ENCODE measurements at regions not wholly inside any gene's neighbourhood (a gene's known extent, or its start where the extent isn't known, plus 50 kb on each side); places are given as distances from the start of the nearest gene placed in this dataset.
A peak's percentile ranks its signal among the peaks of the same experiment; 100 is the strongest.

DNA sequence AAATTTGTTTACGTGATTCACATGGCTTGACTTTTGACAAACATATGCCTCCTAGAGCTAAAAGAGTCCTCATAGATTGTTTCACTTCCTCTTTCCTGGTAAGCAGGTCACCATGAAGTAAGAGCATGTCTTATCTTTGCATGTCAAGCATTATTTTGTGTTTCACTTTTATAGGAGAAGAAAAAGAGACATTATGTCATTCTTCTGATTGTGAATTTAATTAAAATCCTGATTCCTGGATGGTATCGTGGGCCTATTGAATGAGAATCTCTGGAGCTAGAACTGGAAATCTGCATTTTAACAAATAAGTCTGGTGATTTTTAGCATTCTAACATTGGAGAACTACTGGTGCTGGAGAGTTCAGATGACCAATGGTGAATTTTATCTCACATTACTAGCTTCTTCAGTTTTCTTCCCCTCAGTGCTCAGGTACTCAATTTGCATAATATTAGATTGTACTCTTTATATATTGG lies 218.6 kb upstream of the ATP2B1 start (continued):
- TF ChIP-seq, protein P1, sequence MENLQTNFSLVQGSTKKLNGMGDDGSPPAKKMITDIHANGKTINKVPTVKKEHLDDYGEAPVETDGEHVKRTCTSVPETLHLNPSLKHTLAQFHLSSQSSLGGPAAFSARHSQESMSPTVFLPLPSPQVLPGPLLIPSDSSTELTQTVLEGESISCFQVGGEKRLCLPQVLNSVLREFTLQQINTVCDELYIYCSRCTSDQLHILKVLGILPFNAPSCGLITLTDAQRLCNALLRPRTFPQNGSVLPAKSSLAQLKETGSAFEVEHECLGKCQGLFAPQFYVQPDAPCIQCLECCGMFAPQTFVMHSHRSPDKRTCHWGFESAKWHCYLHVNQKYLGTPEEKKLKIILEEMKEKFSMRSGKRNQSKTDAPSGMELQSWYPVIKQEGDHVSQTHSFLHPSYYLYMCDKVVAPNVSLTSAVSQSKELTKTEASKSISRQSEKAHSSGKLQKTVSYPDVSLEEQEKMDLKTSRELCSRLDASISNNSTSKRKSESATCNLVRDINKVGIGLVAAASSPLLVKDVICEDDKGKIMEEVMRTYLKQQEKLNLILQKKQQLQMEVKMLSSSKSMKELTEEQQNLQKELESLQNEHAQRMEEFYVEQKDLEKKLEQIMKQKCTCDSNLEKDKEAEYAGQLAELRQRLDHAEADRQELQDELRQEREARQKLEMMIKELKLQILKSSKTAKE (IDR thresholded peaks at IDR 0.05; ENCODE audit: low read depth, poor library complexity, severe bottlenecking): peak; percentile 88
- TF ChIP-seq ESRRA (IDR thresholded peaks at IDR 0.05; ENCODE audit: low read length): no peak
- TF ChIP-seq CEBPB (IDR thresholded peaks at IDR 0.05; ENCODE audit: borderline replicate concordance in 1 of 2, low read depth in 2 of 2, low read length in 2 of 2): no peak
- peak; percentile 40; the same call in 1 of the 2 replicates for TF ChIP-seq POLR2AphosphoS2 (IDR thresholded peaks at IDR 0.05; ENCODE audit: low read depth, low read length)
- TF ChIP-seq NR2F1 (conservative IDR thresholded peaks at IDR 0.05): peak; percentile 82
- TF ChIP-seq MYC (IDR thresholded peaks at IDR 0.05; ENCODE audit: insufficient read depth, insufficient read length, insufficient replicate concordance, low read length, severe bottlenecking): no peak
- TF ChIP-seq YY1 (IDR thresholded peaks at IDR 0.05; ENCODE audit: low read depth, low read length): no peak
- TF ChIP-seq, protein P2, sequence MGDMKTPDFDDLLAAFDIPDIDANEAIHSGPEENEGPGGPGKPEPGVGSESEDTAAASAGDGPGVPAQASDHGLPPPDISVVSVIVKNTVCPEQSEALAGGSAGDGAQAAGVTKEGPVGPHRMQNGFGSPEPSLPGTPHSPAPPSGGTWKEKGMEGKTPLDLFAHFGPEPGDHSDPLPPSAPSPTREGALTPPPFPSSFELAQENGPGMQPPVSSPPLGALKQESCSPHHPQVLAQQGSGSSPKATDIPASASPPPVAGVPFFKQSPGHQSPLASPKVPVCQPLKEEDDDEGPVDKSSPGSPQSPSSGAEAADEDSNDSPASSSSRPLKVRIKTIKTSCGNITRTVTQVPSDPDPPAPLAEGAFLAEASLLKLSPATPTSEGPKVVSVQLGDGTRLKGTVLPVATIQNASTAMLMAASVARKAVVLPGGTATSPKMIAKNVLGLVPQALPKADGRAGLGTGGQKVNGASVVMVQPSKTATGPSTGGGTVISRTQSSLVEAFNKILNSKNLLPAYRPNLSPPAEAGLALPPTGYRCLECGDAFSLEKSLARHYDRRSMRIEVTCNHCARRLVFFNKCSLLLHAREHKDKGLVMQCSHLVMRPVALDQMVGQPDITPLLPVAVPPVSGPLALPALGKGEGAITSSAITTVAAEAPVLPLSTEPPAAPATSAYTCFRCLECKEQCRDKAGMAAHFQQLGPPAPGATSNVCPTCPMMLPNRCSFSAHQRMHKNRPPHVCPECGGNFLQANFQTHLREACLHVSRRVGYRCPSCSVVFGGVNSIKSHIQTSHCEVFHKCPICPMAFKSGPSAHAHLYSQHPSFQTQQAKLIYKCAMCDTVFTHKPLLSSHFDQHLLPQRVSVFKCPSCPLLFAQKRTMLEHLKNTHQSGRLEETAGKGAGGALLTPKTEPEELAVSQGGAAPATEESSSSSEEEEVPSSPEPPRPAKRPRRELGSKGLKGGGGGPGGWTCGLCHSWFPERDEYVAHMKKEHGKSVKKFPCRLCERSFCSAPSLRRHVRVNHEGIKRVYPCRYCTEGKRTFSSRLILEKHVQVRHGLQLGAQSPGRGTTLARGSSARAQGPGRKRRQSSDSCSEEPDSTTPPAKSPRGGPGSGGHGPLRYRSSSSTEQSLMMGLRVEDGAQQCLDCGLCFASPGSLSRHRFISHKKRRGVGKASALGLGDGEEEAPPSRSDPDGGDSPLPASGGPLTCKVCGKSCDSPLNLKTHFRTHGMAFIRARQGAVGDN (IDR thresholded peaks at IDR 0.05): peak; percentile 93
- no peak for TF ChIP-seq NFXL1 (IDR thresholded peaks at IDR 0.05; ENCODE audit: borderline replicate concordance)
- TF ChIP-seq NFYA (IDR thresholded peaks at IDR 0.05; ENCODE audit: borderline replicate concordance, low read depth, low read length): no peak
- TF ChIP-seq, protein P3, sequence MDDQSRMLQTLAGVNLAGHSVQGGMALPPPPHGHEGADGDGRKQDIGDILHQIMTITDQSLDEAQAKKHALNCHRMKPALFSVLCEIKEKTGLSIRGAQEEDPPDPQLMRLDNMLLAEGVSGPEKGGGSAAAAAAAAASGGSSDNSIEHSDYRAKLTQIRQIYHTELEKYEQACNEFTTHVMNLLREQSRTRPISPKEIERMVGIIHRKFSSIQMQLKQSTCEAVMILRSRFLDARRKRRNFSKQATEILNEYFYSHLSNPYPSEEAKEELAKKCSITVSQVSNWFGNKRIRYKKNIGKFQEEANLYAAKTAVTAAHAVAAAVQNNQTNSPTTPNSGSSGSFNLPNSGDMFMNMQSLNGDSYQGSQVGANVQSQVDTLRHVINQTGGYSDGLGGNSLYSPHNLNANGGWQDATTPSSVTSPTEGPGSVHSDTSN (IDR thresholded peaks at IDR 0.05; ENCODE audit: insufficient replicate concordance, low read depth, low read length): no peak
- peak; percentile 25 for TF ChIP-seq SMAD1 (IDR thresholded peaks at IDR 0.05; ENCODE audit: low read depth, partially characterized antibody)
- TF ChIP-seq, protein P4, sequence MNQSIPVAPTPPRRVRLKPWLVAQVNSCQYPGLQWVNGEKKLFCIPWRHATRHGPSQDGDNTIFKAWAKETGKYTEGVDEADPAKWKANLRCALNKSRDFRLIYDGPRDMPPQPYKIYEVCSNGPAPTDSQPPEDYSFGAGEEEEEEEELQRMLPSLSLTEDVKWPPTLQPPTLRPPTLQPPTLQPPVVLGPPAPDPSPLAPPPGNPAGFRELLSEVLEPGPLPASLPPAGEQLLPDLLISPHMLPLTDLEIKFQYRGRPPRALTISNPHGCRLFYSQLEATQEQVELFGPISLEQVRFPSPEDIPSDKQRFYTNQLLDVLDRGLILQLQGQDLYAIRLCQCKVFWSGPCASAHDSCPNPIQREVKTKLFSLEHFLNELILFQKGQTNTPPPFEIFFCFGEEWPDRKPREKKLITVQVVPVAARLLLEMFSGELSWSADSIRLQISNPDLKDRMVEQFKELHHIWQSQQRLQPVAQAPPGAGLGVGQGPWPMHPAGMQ (IDR thresholded peaks at IDR 0.05; ENCODE audit: borderline replicate concordance): no peak
- TF ChIP-seq SUPT20H (IDR thresholded peaks at IDR 0.05; ENCODE audit: borderline replicate concordance, control insufficient read depth, low read depth, low read length): no peak
- peak; percentile 71 for TF ChIP-seq IKZF1 (conservative IDR thresholded peaks at IDR 0.05)
- no peak for TF ChIP-seq LARP7 (IDR thresholded peaks at IDR 0.05)
- TF ChIP-seq HCFC1 (IDR thresholded peaks at IDR 0.05; ENCODE audit: low read length): no peak
- TF ChIP-seq FOS (IDR thresholded peaks at IDR 0.05; ENCODE audit: borderline replicate concordance, extremely low read depth, insufficient read length): no peak
- TF ChIP-seq MEF2A (IDR thresholded peaks at IDR 0.05; ENCODE audit: insufficient read depth, low read depth, low read length): peak; percentile 85
- TF ChIP-seq, protein P5, sequence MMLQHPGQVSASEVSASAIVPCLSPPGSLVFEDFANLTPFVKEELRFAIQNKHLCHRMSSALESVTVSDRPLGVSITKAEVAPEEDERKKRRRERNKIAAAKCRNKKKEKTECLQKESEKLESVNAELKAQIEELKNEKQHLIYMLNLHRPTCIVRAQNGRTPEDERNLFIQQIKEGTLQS (IDR thresholded peaks at IDR 0.05; ENCODE audit: borderline replicate concordance, extremely low read depth, low read depth, low read length): no peak
- TF ChIP-seq TCF12 (IDR thresholded peaks at IDR 0.05; ENCODE audit: low read depth, low read length): 0 out of 2 replicates have a peak, but pooled peaks have one; percentile 23
- TF ChIP-seq ZNF207 (IDR thresholded peaks at IDR 0.05; ENCODE audit: borderline replicate concordance): no peak

Data from GM12878 (cell line).